ENCODE measurements at regions not wholly inside any gene's neighbourhood (a gene's known extent, or its start where the extent isn't known, plus 50 kb on each side); places are given as distances from the start of the nearest gene placed in this dataset.

- DNase-seq (ENCODE audit: low read depth, low spot score): no peak
- TF ChIP-seq CTCF (IDR thresholded peaks at IDR 0.05; ENCODE audit: low read depth, low read length): peak; percentile 1
- H3K4me3 ChIP-seq (ENCODE audit: low read depth, low read length): no peak overlapping the region
- in situ Hi-C loops (cut with HindIII; ENCODE audit: low sequenced_read_pairs): no loop called here
These were observed 173.6 kb downstream of the GALR1 start for GRCh38 chr18:77422974-77423867.

DNA sequence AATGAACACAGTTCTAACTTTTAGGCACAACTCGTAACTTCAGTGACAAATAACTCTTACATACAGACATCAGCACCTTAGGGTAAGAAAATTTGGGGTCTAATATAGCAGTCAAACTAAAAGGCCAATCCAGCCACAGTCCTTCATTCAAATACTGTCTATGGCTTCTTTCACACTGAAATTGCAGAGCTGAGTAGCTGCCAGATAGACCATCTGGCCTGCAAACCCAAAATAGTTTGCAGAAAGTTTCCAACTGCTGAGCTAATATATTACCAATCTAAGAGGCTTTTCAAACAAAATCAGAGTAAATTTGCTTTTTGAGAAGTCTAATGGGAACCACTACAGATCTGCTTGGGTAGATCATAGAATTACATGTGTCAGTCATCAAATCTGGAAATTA lies 183.4 kb downstream of the GALR1 start:
- in situ Hi-C loops (cut with HindIII; ENCODE audit: low sequenced_read_pairs): no loop called here
- no peak for DNase-seq (ENCODE audit: low read depth, low spot score)
- TF ChIP-seq CTCF (IDR thresholded peaks at IDR 0.05; ENCODE audit: low read depth, low read length): no peak
- H3K4me3 ChIP-seq (ENCODE audit: low read depth, low read length): no peak overlapping the region

GRCh38 chr18:77439888-77440287 lies 190.2 kb downstream of the GALR1 start:
- no peak for DNase-seq (ENCODE audit: low read depth, low spot score)
- in situ Hi-C loops (cut with HindIII; ENCODE audit: low sequenced_read_pairs): no loop called here
- H3K4me3 ChIP-seq (ENCODE audit: low read depth, low read length): no peak overlapping the region
- TF ChIP-seq CTCF (IDR thresholded peaks at IDR 0.05; ENCODE audit: low read depth, low read length): no peak

DNA sequence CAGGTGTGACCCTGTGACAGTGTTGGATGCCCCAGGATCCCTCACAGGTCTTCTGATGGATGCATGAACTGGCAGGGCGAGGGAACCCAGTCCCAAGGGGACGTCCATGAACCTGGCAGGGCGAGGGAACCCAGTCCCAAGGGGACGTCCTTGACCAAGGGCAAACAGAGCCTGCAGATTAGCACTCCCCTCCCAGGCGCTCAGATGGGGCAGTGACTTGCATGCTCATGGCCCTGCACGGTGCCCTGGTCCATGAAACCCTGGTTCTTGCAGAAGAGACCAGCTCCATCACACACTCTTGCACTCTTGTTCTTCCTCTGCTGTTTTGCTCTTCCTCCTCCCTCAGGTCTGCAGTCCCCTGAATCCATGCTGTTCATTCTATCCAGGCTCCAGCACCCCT lies 192.7 kb downstream of the GALR1 start:
- TF ChIP-seq CTCF (IDR thresholded peaks at IDR 0.05; ENCODE audit: low read depth, low read length): no peak
- in situ Hi-C loops (cut with HindIII; ENCODE audit: low sequenced_read_pairs): no loop called here
- DNase-seq (ENCODE audit: low read depth, low spot score): no peak
- H3K4me3 ChIP-seq (ENCODE audit: low read depth, low read length): no peak overlapping the region

DNA sequence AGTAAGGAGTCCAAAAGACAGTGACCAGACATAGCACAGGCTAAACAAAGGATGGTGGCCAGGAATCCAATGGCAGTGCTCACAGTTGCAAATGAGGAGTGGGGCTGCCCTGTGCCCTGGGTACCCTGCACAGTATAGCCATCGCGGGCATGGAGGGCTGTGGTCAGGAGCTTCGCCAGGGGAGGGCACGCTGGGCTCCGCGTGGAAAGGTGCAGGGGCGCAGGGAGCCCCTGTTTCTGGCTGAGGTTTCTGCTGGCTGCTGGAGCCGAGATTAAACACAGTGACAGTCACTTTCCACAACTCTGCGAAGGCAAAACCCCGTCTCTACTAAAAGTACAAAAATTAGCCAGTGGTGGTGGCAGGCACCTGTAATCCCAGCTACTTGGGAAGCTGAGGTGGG lies 194.7 kb downstream of the GALR1 start:
- DNase-seq (ENCODE audit: low read depth, low spot score): no peak
- H3K4me3 ChIP-seq (ENCODE audit: low read depth, low read length): no peak overlapping the region
- no peak for TF ChIP-seq CTCF (IDR thresholded peaks at IDR 0.05; ENCODE audit: low read depth, low read length)
- in situ Hi-C loops (cut with HindIII; ENCODE audit: low sequenced_read_pairs): no loop called here

DNA sequence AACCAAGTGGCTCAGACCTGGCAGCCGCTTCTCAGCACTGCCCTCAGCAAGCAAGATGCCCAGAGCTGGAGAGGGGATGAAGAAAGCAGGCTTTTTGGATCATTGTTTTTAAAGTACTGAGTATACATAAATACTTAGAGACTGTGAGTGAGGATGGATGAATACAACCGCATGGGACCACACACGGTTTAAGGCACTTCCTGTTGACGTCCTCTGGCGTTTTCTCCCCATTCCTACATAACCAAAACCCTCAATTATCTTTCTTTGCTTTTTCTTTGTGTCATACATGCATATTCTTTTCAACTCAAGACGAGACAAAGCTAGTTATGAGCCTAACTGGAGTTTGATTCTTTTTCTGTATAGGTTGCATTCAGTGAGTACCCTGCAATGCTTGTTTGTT lies 198.4 kb downstream of the GALR1 start:
- in situ Hi-C loops (cut with HindIII; ENCODE audit: low sequenced_read_pairs): no loop called here
- no peak for DNase-seq (ENCODE audit: low read depth, low spot score)
- TF ChIP-seq CTCF (IDR thresholded peaks at IDR 0.05; ENCODE audit: low read depth, low read length): no peak
- no peak overlapping the region for H3K4me3 ChIP-seq (ENCODE audit: low read depth, low read length)

Data from astrocyte of the spinal cord (primary cell).